ENCODE measurements at regions not wholly inside any gene's neighbourhood (a gene's known extent, or its start where the extent isn't known, plus 50 kb on each side); places are given as distances from the start of the nearest gene placed in this dataset.

DNA sequence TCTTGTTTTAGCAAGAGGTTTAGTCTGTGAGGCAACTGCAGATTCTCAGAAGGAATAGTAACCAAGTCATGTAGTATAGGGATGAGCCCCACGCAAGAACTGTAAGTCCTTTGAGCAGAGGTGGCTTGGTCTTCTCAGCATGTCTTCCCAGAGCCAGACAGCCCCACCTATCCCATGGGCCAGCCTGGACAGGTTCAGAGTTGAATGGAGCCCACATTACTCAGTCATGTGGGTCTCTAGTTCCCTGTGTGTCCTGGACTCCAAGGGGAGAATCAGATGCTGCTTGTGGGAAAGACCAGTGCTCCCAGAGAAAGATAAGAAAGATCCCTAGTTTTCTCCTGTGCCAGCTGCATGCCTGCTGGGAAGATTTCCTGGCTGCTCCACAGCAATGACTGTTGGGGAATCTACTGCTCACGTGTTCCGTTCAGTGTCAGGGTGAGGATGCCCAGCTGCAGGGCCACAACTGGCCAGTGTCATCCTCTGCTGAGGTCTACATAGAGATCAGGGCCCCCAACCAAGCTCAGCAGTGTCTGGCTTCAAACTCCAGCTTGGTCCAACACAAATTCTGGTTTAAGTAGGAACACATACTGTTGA, 66.9 kb upstream of the UNC5B start:
- DNase-seq (ENCODE audit: low read depth in 2 of 2) = no peak

DNA sequence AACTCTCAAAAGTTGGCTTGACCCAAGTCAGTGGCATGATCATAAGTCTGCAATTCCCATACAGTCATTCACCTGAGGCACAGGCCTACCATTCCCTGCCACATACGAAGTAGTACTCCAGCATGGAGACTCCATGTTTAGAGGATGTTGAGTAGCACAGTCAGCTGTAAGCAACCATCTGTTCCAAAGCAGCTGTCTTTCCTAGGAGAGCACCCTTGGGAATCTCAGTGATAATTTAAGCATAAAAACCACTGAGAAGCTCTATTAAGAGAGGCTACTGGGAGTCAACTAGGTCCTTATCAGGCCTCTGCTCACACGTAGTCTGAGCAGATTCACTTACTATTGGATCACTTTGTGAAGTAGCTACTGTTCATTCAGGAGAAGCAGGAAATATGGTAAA, 61.6 kb upstream of the UNC5B start:
- no peak for DNase-seq (ENCODE audit: low read depth in 2 of 2)

DNA sequence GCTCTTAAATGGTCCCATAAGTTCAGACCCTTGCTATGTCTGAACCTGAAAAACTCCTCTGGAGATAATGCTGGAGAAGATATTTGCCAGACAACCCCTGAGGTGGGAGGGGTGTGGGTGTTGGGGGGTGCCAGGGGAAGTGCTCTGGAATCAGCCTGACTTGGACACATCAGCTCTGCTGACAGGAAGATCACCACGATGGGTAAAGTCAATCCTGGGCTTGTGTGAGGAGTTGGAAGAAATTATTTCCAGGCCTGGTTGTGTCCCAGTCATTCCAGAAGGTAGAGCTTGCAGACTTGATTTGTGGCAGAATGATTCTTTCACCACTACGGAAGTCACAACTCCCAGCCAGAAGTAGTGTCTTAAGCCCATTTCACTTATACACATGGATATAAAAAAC, 60.3 kb upstream of the UNC5B start:
- DNase-seq (ENCODE audit: low read depth in 2 of 2) = no peak

DNA sequence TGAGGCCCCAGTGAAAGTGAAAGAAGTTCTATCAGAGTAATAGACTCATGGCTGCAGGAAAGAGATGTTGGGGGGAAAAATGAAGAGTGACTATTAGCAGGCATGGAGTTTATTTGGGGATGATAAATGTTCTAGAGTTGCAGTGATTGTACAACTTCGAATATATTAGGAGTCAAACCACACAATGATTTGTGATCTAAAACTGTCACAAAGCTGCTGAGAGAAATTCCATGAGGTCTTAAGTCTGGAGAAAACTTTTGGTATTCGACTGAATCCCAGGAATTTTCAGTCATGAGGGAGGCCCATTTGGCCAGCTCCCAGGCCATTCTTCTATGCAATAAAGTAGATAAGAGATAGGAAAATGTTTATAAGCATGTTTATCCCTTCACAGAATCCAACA, 55.9 kb upstream of the UNC5B start:
- no peak for DNase-seq (ENCODE audit: low read depth in 2 of 2)

DNA sequence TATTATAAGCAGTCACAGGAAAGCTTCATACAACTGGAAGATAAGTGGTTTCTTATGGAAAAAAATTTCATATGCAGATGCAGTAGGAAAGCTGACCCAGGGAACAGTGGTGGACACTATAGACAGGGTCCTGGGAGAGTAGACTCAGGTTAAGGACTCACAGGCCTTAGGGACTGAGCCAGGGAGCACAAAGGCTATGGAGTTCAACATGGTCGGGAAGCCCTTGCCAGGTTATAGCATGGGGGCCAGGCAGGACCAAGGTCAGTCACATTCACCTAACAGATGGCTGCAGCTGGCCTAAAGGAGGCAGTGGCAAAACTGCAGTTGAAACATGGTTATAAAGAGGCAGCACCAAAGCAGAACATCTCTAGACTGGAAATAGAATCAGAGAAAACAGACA, 54.9 kb upstream of the UNC5B start:
- no peak for DNase-seq (ENCODE audit: low read depth in 2 of 2)

DNA sequence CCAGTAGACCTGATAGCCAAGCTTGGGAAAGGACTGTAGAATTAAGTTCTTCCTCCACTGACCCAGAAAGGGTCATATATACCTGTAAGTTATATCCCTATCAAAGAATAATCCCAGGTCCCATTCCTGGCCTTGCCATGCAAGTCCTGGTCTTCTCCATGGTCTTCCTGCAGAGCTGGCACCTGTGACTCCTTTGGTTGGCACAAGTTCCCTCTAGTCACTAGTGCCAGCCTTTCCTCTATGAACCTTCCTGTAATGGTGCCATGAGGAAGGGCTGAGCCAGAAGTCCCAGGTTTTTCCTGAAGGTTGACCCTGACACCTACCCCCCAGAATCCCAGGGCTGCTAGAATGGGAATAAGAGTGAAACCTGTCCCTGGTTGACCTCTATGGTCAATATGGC, 54.1 kb upstream of the UNC5B start:
- DNase-seq (ENCODE audit: low read depth in 2 of 2) = no peak

DNA sequence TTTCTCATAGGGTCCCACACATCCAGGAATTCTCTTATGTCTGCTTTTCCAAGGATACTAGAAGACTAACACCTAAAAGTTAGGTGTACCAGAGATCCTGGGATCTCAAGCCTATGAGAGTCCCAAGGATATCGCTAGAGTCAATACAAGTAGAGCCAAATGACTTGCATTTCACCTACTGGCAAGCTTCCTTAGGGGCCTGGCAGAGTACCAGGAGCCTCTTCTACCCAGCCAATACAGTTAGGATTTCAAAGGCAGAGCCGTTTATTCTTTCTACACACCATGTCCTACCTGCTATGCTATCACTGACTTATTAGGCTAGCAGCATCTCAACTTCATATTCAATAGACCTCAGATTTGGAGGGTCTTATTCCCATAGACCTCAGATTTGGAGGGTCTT, 53.5 kb upstream of the UNC5B start:
- no peak for DNase-seq (ENCODE audit: low read depth in 2 of 2)

DNA sequence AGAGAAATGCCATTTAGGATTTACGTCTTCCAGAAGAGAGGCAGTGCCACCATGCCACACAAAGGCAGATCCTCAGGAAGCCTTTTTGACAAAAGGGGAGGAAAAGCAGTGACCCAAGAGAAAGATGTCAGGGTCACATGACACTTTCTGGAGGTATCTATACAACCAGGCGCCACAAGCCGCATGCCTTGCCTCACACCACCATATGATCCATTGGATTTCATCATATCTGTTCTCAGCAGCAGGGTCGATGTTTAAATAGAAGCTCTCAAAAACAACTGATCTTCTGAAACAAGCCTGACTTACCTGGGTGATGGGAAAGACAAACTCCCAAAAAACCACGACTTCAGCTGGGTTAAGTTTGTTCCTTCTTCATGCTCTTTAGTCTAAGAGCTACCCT, 52.5 kb upstream of the UNC5B start:
- no peak for DNase-seq (ENCODE audit: low read depth in 2 of 2)

DNA sequence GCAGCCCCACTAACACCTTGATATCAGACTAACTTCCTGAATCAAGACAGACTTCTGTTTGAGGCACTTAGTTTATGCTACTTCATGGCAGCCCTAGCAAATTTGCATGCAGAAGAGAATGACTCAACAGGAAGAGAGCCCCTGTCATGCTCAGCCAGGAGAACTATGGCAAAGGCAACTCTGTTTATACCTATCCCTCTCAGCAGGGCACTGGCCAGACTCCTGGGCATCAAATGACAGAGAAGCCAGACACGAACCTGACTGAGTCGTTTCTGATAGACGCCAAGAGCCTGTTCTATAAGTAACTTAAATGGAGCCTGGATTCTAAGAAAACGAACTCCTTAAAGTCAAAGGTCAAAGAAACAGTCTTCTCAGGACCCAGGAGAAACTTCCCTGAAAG, 50.9 kb upstream of the UNC5B start:
- DNase-seq (ENCODE audit: low read depth in 2 of 2) = no peak
